GM23338 (cell line): ENCODE measurements at regions not wholly inside any gene's neighbourhood (a gene's known extent, or its start where the extent isn't known, plus 50 kb on each side); places are given as distances from the start of the nearest gene placed in this dataset.

ENCODE experiments used
- ATAC-seq: fragments of 200-7000 bp; cut with Tn5 transposase; 3 replicates; pipeline ENCODE4 v1.9.1; 2020
- DNase-seq: peaks from one replicate; pipeline ENCODE4 v3.0.0-alpha.2; 2015; ENCODE audit warnings: low spot score
- H2AFZ ChIP-seq: fragments of 200-600 bp; sonication (generic); 2 replicates; pipeline ENCODE4 v1.8.0; 2016; ENCODE audit warnings: antibody characterized with exemption, mild to moderate bottlenecking, moderate library complexity
- H3F3A ChIP-seq: fragments of 200-600 bp; sonication (generic); replicated peaks from 2 replicates; pipeline ENCODE4 v1.8.0; 2017; ENCODE audit warnings: antibody characterized with exemption, mixed run types, low read depth
- H3K27ac ChIP-seq: fragments of 200-600 bp; sonication (generic); 2 replicates; pipeline ENCODE4 v1.6.1; 2016; ENCODE audit warnings: low read depth
- H3K27me3 ChIP-seq: fragments of 200-600 bp; sonication (generic); 2 replicates; pipeline ENCODE4 v1.8.0; 2016; ENCODE audit warnings: mild to moderate bottlenecking, mixed run types, moderate library complexity; ENCODE audit not compliant: insufficient read depth
- H3K36me3 ChIP-seq: fragments of 200-600 bp; sonication (generic); 2 replicates; pipeline ENCODE4 v1.8.0; 2016; ENCODE audit warnings: mild to moderate bottlenecking; ENCODE audit not compliant: insufficient read depth
- H3K4me1 ChIP-seq: fragments of 200-600 bp; sonication (generic); 2 replicates; pipeline ENCODE4 v1.8.0; 2016; ENCODE audit warnings: mild to moderate bottlenecking, moderate library complexity; ENCODE audit not compliant: insufficient read depth
- H3K4me2 ChIP-seq: fragments of 200-600 bp; sonication (generic); 2 replicates; pipeline ENCODE4 v1.7.1; 2017; ENCODE audit warnings: mixed run types
- H3K4me3 ChIP-seq: fragments of 200-600 bp; sonication (generic); 2 replicates; pipeline ENCODE4 v1.6.1; 2016; ENCODE audit warnings: mixed run types
- H3K79me2 ChIP-seq: fragments of 200-600 bp; sonication (generic); replicated peaks from 2 replicates; pipeline ENCODE4 v1.8.0; 2017; ENCODE audit warnings: mild to moderate bottlenecking; ENCODE audit not compliant: insufficient read depth
- H3K9me2 ChIP-seq: fragments of 200-600 bp; sonication (generic); 2 replicates; pipeline ENCODE4 v1.8.0; 2017; ENCODE audit not compliant: insufficient read depth
- H4K20me1 ChIP-seq: fragments of 200-600 bp; sonication (generic); replicated peaks from 2 replicates; pipeline ENCODE4 v1.8.0; 2017; ENCODE audit warnings: mild to moderate bottlenecking; ENCODE audit not compliant: insufficient read depth
- H3K27ac Mint-ChIP-seq: 2 replicates; pipeline ENCODE4 v1.8.0; 2020; ENCODE audit warnings: inconsistent platforms, mild to moderate bottlenecking, moderate library complexity, mixed read lengths
- H3K27me3 Mint-ChIP-seq: 3 replicates; pipeline ENCODE4 v1.8.0; 2022; ENCODE audit warnings: low read depth, mild to moderate bottlenecking, moderate library complexity, mixed read lengths, inconsistent platforms; ENCODE audit not compliant: insufficient read depth, poor library complexity
- H3K36me3 Mint-ChIP-seq: 3 replicates; pipeline ENCODE4 v1.8.0; 2021; ENCODE audit warnings: low read depth, mild to moderate bottlenecking, inconsistent platforms, moderate library complexity, mixed read lengths
- H3K4me1 Mint-ChIP-seq: 3 replicates; pipeline ENCODE4 v1.8.0; 2020; ENCODE audit warnings: mild to moderate bottlenecking, inconsistent platforms, mixed read lengths
- H3K4me3 Mint-ChIP-seq: 3 replicates; pipeline ENCODE4 v1.8.0; 2021; ENCODE audit warnings: moderate library complexity, mild to moderate bottlenecking, inconsistent platforms, mixed read lengths
- H3K9me3 Mint-ChIP-seq: 3 replicates; pipeline ENCODE4 v1.8.0; 2020; ENCODE audit warnings: moderate library complexity, mild to moderate bottlenecking, inconsistent platforms, mixed read lengths
- CREB1 ChIP-seq: fragments of 250-450 bp; sonication (Bioruptor Pico); IDR thresholded peaks from 2 replicates; pipeline ENCODE4 v1.5.0; 2020; ENCODE audit warnings: low read depth, mild to moderate bottlenecking, moderate library complexity
- CTCF ChIP-seq, 2 experiments: fragments of 200-600 bp in 1 of 2; sonication (generic) in 1 of 2; conservative IDR thresholded peaks; 2 replicates each; pipeline versions ENCODE4 v1.5.1 to v1.6.1; 2016 to 2017; ENCODE audit warnings: antibody characterized with exemption in 2 of 2, low read depth in 2 of 2, mild to moderate bottlenecking in 2 of 2, moderate library complexity in 1 of 2
- ETS1 ChIP-seq: IDR thresholded peaks from 2 replicates; pipeline ENCODE4 v1.6.1; 2016; ENCODE audit warnings: antibody characterized with exemption
- EZH2 ChIP-seq: fragments of 200-600 bp; sonication (generic); IDR thresholded peaks from one replicate; pipeline ENCODE4 v1.8.0; 2017; ENCODE audit warnings: antibody characterized with exemption, mild to moderate bottlenecking, low read depth; ENCODE audit not compliant: unreplicated experiment
- EZH2phosphoT487 ChIP-seq: fragments of 200-600 bp; sonication (generic); IDR thresholded peaks from one replicate; pipeline ENCODE4 v1.8.1; 2018; ENCODE audit warnings: antibody characterized with exemption; ENCODE audit not compliant: unreplicated experiment
- NANOG ChIP-seq: IDR thresholded peaks from 2 replicates; pipeline ENCODE4 v1.6.1; 2016; ENCODE audit warnings: antibody characterized with exemption, borderline replicate concordance
- POLR2AphosphoS5 ChIP-seq: IDR thresholded peaks from 2 replicates; pipeline ENCODE4 v1.6.1; 2016; ENCODE audit warnings: antibody characterized with exemption, low read depth
- ZNF114 ChIP-seq: fragments of 250-450 bp; sonication (Bioruptor Pico); IDR thresholded peaks from 2 replicates; pipeline ENCODE4 v1.5.0; 2020; ENCODE audit warnings: mild to moderate bottlenecking, moderate library complexity

GRCh38 chr5:61686491-61687257 lies 354.6 kb downstream of the ZSWIM6 start:
- H3K9me3 Mint-ChIP-seq = no peaks in the 10 kb centered on the region
- Histone ChIP-seq H3K9me2 (peaks cover 10% of the 10 kb centered on the region), H3K4me1 (no peaks in the 10 kb centered on the region), H3K27me3 (no peaks in the 10 kb centered on the region), H3K4me3 (no peak overlapping the region), H3F3A (no peaks in the 10 kb centered on the region), H3K79me2 (no peaks in the 10 kb centered on the region), H2AFZ (no peak overlapping the region), H3K4me2 (no peak overlapping the region), H3K36me3 (no peaks in the 10 kb centered on the region), H4K20me1 (no peaks in the 10 kb centered on the region), H3K27ac (no peak overlapping the region)
- ATAC-seq (no peak), DNase-seq (no peak)
- H3K4me3 Mint-ChIP-seq = no peak overlapping the region
- no peaks in the 10 kb centered on the region for H3K27me3 Mint-ChIP-seq
- H3K36me3 Mint-ChIP-seq = no peaks in the 10 kb centered on the region
- no peak overlapping the region for H3K27ac Mint-ChIP-seq
- peaks cover 8% of the 10 kb centered on the region for H3K4me1 Mint-ChIP-seq
- no peak for TF ChIP-seq EZH2phosphoT487
- TF ChIP-seq ZNF114 = no peak
- no peak for TF ChIP-seq EZH2

GRCh38 chr5:61687371-61687770 lies 355.3 kb downstream of the ZSWIM6 start:
- no peak overlapping the region for H3K4me2 ChIP-seq
- no peaks in the 10 kb centered on the region for H3K4me1 ChIP-seq
- H3F3A ChIP-seq = no peaks in the 10 kb centered on the region
- H2AFZ ChIP-seq = peak overlapping the region; percentile 65; the same call in 1 of the 2 replicates
- no peaks in the 10 kb centered on the region for H3K79me2 ChIP-seq
- H3K36me3 ChIP-seq = no peaks in the 10 kb centered on the region
- H3K4me3 Mint-ChIP-seq = no peak overlapping the region
- no peaks in the 10 kb centered on the region for H3K27me3 Mint-ChIP-seq
- DNase-seq = no peak
- ATAC-seq = no peak
- peaks cover 8% of the 10 kb centered on the region for H3K4me1 Mint-ChIP-seq
- H3K36me3 Mint-ChIP-seq = no peaks in the 10 kb centered on the region
- no peaks in the 10 kb centered on the region for H3K27me3 ChIP-seq
- no peaks in the 10 kb centered on the region for H4K20me1 ChIP-seq
- no peak overlapping the region for H3K27ac ChIP-seq
- TF ChIP-seq CTCF (conservative IDR thresholded peaks at IDR 0.05; ENCODE audit: low read depth in 2 of 2) (no peak), CREB1 (CRISPR knock-in tag) (no peak), EZH2phosphoT487 (no peak)
- H3K9me3 Mint-ChIP-seq = peaks cover 3% of the 10 kb centered on the region; the same call in 1 of the 3 replicates
- H3K4me3 ChIP-seq = no peak overlapping the region
- peaks cover 10% of the 10 kb centered on the region for H3K9me2 ChIP-seq
- no peak overlapping the region for H3K27ac Mint-ChIP-seq

- no peak overlapping the region for H3K4me2 ChIP-seq
- H4K20me1 ChIP-seq = no peaks in the 10 kb centered on the region
- no peaks in the 10 kb centered on the region for H3K36me3 Mint-ChIP-seq
- no peak overlapping the region for H2AFZ ChIP-seq
- peaks cover 9% of the 10 kb centered on the region for H3K9me2 ChIP-seq
- no peak for DNase-seq
- H3K27me3 ChIP-seq = no peaks in the 10 kb centered on the region
- H3K27ac ChIP-seq = no peak overlapping the region
- peaks cover 3% of the 10 kb centered on the region; the same call in 2 of the 3 replicates for H3K9me3 Mint-ChIP-seq
- no peaks in the 10 kb centered on the region for H3K36me3 ChIP-seq
- H3K4me3 ChIP-seq = no peak overlapping the region
- H3K27me3 Mint-ChIP-seq = no peaks in the 10 kb centered on the region
- ATAC-seq = no peak
- no peak overlapping the region for H3K4me3 Mint-ChIP-seq
- H3K27ac Mint-ChIP-seq = no peak overlapping the region
- H3K4me1 Mint-ChIP-seq = peaks cover 8% of the 10 kb centered on the region
- no peaks in the 10 kb centered on the region for H3F3A ChIP-seq
- no peaks in the 10 kb centered on the region for H3K4me1 ChIP-seq
- H3K79me2 ChIP-seq = no peaks in the 10 kb centered on the region
- TF ChIP-seq NANOG = no peak
- TF ChIP-seq CTCF (conservative IDR thresholded peaks at IDR 0.05; ENCODE audit: low read depth in 2 of 2) = no peak
- TF ChIP-seq CREB1 (CRISPR knock-in tag) = no peak
- TF ChIP-seq POLR2AphosphoS5 = no peak
- no peak for TF ChIP-seq ETS1
Measured at GRCh38 chr5:61689153-61689846, 357.2 kb downstream of the ZSWIM6 start.
